HG02938 (cell line): ENCODE measurements at regions not wholly inside any gene's neighbourhood (a gene's known extent, or its start where the extent isn't known, plus 50 kb on each side); places are given as distances from the start of the nearest gene placed in this dataset.

Source experiments
- ATAC-seq: cut with Tn5 transposase; IDR thresholded peaks from one replicate; pipeline ENCODE4 v1.9.1; 2021; ENCODE audit warnings: mild to moderate bottlenecking, moderate library complexity; ENCODE audit not compliant: unreplicated experiment

- no peak for ATAC-seq
Measured at GRCh38 chr13:34587576-34587975, 354.5 kb upstream of the NBEA start.

DNA sequence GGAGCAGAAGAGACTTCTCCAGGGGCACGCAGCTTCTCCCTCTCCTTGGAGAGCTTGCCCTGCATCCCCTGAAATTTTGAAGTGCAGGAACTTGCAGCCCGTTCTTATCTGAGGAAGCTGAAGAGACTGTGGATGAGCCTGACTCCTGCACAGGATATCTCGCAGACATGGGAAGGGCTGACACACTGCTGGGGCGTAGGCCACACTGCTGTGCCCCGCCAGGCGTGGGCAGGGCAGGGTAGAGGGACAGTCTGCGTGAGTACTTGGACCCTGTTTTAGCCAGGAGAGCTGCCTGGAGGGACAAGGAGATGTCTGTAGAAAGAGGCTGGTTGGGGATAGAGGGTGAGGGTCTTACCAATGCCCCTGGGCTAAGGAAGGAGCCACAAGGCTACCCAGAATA is 353.7 kb upstream of the NBEA start:
- ATAC-seq = no peak

DNA sequence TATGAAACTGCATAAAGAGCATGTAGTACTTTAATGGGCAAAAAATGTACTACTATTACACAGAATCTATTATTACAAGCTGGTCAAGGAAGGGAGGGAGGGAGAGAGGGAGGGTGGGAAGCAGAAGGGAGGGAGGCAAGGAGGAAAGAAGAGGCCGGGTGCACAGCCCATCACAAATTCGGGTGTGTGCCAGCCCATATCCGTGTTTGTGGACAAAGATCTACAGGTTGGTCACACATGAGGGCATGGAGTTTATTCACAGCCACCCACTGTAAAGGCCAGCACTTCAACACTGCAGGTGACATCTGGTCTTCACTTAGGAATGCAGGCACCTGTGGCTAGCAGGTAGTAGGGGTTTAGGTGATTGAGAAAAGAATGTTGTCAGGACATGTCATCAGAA is 352.5 kb upstream of the NBEA start:
- no peak for ATAC-seq

DNA sequence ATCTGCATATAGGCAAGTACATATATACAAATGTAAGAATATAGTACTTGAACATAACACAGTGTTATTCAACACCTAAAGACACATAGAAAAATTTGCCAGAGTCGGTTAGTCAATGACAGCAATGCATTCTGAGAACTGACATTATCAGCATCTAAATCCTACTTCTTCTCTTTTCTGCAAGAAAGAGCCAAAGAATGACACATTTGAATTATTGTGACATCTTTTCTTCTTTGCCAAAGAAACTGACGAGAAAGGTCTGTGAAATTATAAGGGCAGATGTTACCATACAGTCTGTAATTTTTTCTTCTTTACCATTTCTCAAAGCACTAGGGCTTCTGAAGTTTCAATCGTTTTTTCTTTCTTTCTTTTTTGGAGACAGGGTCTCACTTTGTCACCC is 350.9 kb upstream of the NBEA start:
- no peak for ATAC-seq

DNA sequence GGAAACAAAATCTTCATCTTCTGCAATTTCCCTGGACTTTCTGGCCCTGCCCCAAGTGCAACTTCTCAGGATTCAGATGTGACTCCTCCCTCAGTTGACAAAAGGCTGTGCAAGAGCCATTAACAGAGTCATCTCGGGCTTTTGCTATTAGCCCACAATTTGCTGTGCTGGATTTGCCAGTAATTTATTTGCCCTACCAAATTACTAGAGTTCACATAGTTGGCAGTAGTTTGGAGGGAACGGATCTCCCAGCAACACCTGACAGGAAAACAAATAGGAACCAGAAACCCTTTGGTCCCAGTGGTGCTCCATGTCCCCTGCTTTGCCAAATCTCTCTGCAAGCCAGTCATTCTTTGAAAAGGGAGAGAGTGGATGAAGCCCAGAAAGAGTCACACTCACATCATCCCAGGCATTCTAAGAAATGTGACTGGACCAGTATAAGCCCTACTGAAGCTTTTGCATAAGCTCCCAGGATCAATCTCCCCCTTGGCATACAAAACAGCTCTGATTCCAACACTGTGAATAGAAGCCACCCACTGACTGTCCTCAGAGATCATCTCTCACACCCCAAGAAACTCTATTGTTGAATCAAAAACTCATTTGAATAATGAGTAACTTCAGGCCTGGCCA is 350.1 kb upstream of the NBEA start:
- ATAC-seq = no peak

- ATAC-seq = no peak
Measured at GRCh38 chr13:34593658-34594057, 348.4 kb upstream of the NBEA start.

DNA sequence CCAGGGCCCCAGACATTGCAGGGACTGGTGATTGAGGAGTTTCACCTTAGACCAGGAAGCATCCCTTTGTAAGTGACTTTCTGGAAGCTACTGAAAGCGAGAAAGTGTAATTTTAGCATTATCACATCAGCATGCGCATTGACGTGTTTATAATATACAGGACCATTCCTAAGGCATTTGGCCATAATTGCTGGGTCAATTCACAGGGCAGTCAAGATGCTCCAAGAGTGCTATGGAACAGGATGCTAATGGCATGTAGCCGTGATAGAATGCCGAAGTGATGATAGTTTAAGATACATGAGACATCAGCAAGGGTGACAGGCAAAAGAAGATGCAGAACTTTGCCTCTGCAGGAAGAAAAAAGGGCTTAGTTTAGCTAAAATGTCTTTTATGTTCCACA is 347.6 kb upstream of the NBEA start:
- no peak for ATAC-seq

- ATAC-seq = no peak
Measured at GRCh38 chr13:34608331-34608730, 333.7 kb upstream of the NBEA start.

DNA sequence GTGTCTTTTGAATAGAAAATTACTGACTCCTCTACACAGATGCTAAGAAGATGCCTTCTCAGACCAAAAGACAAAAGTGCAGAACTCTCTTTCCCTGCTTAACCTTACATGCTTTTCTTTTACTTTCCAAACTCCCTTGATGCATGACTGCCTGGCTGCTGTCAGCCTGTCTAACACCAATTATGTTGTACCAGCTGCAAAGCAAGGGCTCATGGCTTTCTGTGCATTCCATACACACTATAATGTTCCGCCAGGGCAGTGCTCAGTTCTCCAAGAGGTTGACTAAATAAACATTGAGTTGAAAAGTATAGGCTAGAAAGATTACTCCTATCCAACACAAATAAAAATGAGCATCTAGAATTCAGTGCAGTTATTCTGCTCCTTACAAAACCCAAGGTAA is 330.4 kb upstream of the NBEA start:
- no peak for ATAC-seq

DNA sequence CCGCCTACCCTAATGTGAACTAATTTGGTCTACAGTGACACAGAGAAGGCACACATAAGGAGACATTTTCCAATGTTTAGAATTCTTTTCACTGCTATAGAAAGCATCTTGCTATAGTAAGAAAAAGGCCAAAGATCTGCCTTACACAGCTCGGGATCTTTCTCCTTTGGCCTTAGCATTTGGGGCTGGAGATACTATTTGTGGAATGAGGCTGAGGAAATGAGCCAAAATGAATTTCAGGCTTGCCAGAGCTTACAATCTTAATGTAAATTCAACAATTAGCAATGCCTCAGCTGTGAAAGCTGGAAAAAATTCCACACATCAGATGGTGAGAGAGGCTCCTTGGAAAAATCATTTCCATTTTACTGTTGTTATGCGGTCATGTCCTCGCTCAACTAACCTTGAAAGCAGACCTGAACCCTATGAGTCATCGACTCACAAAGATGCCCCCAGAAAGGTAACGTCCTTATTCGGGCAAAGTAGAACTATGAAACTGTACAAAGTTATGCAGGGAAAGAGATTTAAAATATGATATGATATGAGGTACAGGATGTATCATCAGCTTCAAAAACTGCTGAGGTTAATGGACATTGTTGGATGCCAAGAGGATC is 324.5 kb upstream of the NBEA start:
- no peak for ATAC-seq

DNA sequence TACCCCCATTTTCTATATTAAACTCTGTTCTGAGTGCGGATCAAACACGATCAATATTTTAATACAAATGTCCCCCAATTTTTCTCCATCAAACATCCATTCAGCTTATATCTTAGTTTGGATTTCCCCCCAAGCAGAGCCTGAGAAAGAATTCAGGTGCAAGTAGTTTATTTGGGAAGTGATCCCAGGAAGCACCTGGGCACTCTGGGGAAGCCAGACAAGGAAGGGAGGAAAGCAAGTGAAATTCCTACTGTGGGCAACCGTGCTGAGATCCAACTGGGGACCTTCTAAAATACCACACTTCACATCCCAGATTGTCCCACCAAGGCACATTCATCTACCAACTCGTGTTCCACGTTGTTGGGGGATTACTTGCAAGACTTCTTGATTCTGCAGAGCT is 323.4 kb upstream of the NBEA start:
- no peak for ATAC-seq

- ATAC-seq = no peak
Measured at GRCh38 chr13:34619326-34619725, 322.7 kb upstream of the NBEA start.

GRCh38 chr13:34620074-34620850 is 321.8 kb upstream of the NBEA start:
- no peak for ATAC-seq

- ATAC-seq = no peak
Measured at GRCh38 chr13:34620862-34621261, 321.2 kb upstream of the NBEA start.

DNA sequence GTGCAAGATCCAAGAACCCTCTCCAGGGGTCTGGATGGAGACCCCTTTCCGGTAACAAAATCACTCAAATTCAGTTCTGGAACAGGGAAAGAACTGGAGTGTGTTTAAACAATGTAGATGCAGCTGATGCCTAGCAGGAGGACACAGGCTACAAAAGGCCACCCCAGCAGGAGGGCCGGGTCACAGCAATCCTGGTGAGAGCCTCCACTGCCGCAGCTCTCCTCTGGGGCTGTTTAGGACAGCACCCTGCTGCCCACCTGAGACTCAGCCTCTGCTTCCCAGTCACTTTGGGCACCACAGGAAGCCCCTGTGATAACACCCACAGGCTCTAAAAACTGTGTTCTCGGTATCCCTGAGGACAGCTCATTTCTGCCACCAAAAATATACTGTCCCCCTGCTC is 318.7 kb upstream of the NBEA start:
- no peak for ATAC-seq

- no peak for ATAC-seq
Measured at GRCh38 chr13:34627509-34628208, 314.4 kb upstream of the NBEA start.

GRCh38 chr13:34628209-34628682 is 313.8 kb upstream of the NBEA start:
- ATAC-seq = no peak

DNA sequence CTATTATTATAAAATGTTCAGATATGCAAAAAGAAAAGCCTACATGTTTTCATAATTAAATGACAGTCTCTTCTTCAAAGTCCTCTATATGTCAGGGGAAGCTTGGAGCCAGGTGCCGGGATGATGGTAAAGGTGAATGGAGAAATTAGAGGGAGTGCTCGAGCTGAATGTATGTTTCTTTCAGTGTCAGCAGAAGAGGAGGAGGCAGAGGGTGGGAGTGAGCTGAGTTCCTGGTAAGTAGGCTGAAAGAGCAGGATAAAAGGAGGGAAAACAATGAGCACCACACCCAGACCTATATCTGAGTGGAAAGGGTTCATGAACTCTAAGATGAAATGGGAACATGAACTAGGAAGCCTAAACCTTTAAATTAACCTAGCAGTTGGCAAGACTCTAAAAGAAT is 307.6 kb upstream of the NBEA start:
- no peak for ATAC-seq

GRCh38 chr13:34637138-34637537 is 304.9 kb upstream of the NBEA start:
- ATAC-seq = no peak

GRCh38 chr13:34637636-34638035 is 304.4 kb upstream of the NBEA start:
- ATAC-seq = no peak

DNA sequence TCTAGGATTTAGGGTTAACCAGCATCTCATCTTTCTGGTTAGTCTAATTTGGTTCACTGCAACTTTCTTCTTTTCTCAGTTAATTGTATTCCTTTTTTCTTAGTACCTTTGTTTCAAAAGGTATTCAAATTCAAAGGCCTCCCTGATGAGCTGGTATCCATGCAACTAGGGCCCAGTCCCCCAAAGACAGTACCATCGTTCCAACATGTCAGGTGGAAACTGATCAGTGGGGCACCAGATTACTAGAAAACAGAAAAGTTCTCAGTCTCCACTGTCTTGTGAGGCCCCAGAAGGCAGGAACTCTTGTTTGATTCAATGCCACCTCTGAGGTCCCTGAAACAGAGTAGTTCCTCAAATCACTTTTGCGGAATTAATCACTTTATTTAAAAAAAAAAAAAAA is 303.2 kb upstream of the NBEA start:
- ATAC-seq = no peak
